ENCODE measurements at regions not wholly inside any gene's neighbourhood (a gene's known extent, or its start where the extent isn't known, plus 50 kb on each side); places are given as distances from the start of the nearest gene placed in this dataset.
"Not testable (repeated sequence)": the region's sequence is repeated elsewhere in the genome, so short reads cannot be mapped to it uniquely, and the experiment has no call there.

GRCh38 chr11:67940440-67940839 lies 63.5 kb downstream of the UNC93B1 start:
- not testable (repeated sequence) for DNase-seq

GRCh38 chr11:67938964-67939363 lies 64.9 kb downstream of the UNC93B1 start:
- DNase-seq = not testable (repeated sequence)

GRCh38 chr11:67938371-67938770 lies 65.5 kb downstream of the UNC93B1 start:
- DNase-seq = not testable (repeated sequence)

- not testable (repeated sequence) for DNase-seq
These were observed 80.3 kb downstream of the UNC93B1 start for GRCh38 chr11:67923565-67923964.

- not testable (repeated sequence) for DNase-seq
These were observed 83.4 kb downstream of the UNC93B1 start for GRCh38 chr11:67920546-67920945.

GRCh38 chr11:67912184-67912583 lies 91.7 kb downstream of the UNC93B1 start:
- not testable (repeated sequence) for DNase-seq

GRCh38 chr11:67911211-67911610 lies 92.7 kb downstream of the UNC93B1 start:
- not testable (repeated sequence) for DNase-seq

- not testable (repeated sequence) for DNase-seq
These were observed 93.1 kb downstream of the UNC93B1 start for GRCh38 chr11:67910803-67911202.

GRCh38 chr11:67906969-67907368 lies 96.9 kb downstream of the UNC93B1 start:
- DNase-seq = peak; percentile 25 to 40

- not testable (repeated sequence) for DNase-seq
These were observed 104.4 kb downstream of the UNC93B1 start for GRCh38 chr11:67899462-67899861.

GRCh38 chr11:67893487-67893886 lies 110.4 kb downstream of the UNC93B1 start:
- DNase-seq = not testable (repeated sequence)

GRCh38 chr11:67889646-67890045 lies 114.3 kb downstream of the UNC93B1 start:
- DNase-seq = peak; percentile 5 to 59

GRCh38 chr11:67888056-67888455 lies 115.8 kb downstream of the UNC93B1 start:
- not testable (repeated sequence) for DNase-seq

- not testable (repeated sequence) for DNase-seq
These were observed 117.2 kb downstream of the UNC93B1 start for GRCh38 chr11:67886672-67887071.

GRCh38 chr11:67886207-67886606 lies 117.7 kb downstream of the UNC93B1 start:
- not testable (repeated sequence) for DNase-seq

- not testable (repeated sequence) for DNase-seq
These were observed 118.3 kb downstream of the UNC93B1 start for GRCh38 chr11:67885574-67885973.

- DNase-seq = not testable (repeated sequence)
These were observed 118.9 kb downstream of the UNC93B1 start for GRCh38 chr11:67884761-67885558.

- not testable (repeated sequence) for DNase-seq
These were observed 119.7 kb downstream of the UNC93B1 start for GRCh38 chr11:67884073-67884757.

- DNase-seq = not testable (repeated sequence)
These were observed 121.6 kb downstream of the UNC93B1 start for GRCh38 chr11:67882304-67882703.

GRCh38 chr11:67881836-67882235 lies 122.1 kb downstream of the UNC93B1 start:
- DNase-seq = not testable (repeated sequence)

- not testable (repeated sequence) for DNase-seq
These were observed 123.2 kb downstream of the UNC93B1 start for GRCh38 chr11:67880594-67881196.

GRCh38 chr11:67878666-67879065 lies 125.2 kb downstream of the UNC93B1 start:
- DNase-seq = not testable (repeated sequence)

- DNase-seq = not testable (repeated sequence)
These were observed 126.6 kb downstream of the UNC93B1 start for GRCh38 chr11:67877316-67877715.

Data from erythroblast (primary cell).